ENCODE measurements at regions not wholly inside any gene's neighbourhood (a gene's known extent, or its start where the extent isn't known, plus 50 kb on each side); places are given as distances from the start of the nearest gene placed in this dataset.

DNA sequence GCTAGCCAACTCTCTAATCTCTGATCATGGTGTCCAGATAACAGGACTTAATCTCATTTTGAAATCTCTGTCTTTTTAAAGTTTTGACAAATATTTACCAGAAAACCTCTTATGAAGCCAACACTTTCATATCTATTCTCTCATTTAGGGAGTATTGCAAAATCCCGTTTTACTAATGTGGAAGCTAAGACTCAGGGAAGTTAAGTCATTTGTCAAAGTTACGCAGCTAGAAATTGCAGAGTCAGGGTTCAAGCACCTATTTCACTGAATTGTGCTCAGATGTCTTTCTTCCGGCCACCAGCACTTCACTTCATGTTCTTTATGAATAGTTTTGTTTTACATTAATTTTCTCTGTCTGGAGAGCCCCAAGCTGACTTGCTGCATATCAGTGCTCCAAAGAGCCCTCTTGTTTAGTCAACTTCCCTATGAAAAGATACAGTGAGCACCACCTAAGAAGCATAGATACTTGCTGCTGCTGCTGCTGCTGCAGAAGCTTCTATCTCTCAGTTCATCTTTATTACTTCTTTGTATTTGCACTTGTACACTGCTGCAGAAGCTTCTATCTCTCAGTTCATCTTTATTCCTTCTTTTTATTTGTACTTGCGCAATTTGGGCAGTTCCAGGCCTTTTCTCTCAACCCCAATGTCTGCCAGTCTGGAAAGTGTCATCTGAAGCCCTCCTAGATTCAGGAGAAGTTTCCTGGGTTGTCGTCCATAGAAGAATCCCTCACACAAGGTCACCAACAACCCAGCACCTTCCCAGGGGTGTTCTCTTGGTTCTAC lies 329.7 kb downstream of the MAFB start:
- in situ Hi-C loops (cut with HindIII; ENCODE audit: low pct_ligation_motif_present, low sequenced_read_pairs): no loop called here
- Histone ChIP-seq H3K27me3 (replicated peaks) (no peaks in the 10 kb centered on the region), H3K4me3 (ENCODE audit: low read depth, low read length) (no peak overlapping the region), H3K27ac (no peak overlapping the region), H3K36me3 (replicated peaks) (no peaks in the 10 kb centered on the region)
- no peak for DNase-seq
- TF ChIP-seq, protein P1, sequence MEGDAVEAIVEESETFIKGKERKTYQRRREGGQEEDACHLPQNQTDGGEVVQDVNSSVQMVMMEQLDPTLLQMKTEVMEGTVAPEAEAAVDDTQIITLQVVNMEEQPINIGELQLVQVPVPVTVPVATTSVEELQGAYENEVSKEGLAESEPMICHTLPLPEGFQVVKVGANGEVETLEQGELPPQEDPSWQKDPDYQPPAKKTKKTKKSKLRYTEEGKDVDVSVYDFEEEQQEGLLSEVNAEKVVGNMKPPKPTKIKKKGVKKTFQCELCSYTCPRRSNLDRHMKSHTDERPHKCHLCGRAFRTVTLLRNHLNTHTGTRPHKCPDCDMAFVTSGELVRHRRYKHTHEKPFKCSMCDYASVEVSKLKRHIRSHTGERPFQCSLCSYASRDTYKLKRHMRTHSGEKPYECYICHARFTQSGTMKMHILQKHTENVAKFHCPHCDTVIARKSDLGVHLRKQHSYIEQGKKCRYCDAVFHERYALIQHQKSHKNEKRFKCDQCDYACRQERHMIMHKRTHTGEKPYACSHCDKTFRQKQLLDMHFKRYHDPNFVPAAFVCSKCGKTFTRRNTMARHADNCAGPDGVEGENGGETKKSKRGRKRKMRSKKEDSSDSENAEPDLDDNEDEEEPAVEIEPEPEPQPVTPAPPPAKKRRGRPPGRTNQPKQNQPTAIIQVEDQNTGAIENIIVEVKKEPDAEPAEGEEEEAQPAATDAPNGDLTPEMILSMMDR (IDR thresholded peaks at IDR 0.05; ENCODE audit: low read depth, low read length, missing control alignments): no peak

DNA sequence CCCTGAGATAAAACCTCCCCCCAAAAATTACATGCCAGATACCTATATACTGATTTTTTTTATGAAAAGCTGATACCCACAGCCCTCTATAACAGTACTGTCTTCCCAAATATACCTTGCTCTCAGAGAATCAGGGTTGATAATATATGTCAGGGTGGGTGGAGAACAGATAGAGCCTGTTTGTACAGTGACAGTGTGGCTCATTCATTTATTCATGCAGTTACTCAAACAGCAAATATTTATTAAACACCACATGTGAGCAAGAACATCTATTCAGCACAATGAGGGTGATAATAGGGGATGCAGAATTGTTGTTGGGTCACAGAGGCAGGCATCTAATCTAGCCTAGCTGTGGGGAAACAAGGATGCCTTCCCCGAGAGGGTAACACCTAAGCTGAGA lies 334.2 kb downstream of the MAFB start:
- no peak overlapping the region for H3K4me3 ChIP-seq (ENCODE audit: low read depth, low read length)
- in situ Hi-C loops (cut with HindIII; ENCODE audit: low pct_ligation_motif_present, low sequenced_read_pairs): no loop called here
- DNase-seq: no peak
- no peaks in the 10 kb centered on the region for H3K36me3 ChIP-seq (replicated peaks)
- TF ChIP-seq, protein P1 (IDR thresholded peaks at IDR 0.05; ENCODE audit: low read depth, low read length, missing control alignments): no peak
- H3K27me3 ChIP-seq (replicated peaks): no peaks in the 10 kb centered on the region
- no peak overlapping the region for H3K27ac ChIP-seq

DNA sequence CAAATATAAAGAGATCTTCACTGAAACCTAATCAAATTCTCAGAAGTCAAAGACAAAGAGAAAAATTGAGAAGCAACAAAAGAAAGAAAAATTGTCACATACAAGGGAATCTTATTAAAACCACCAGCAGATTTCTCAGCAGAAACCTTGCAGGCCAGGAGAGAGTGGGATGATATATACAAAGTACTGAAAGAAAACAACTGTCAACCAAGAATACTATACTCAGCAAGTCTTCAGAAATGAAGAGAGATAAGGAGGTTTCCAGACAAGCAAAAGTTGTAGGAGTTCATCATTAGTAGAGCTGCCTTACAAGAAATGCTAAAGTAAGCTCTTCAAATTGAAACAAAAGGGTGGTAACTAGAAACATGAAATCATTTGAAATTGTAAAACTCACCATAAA lies 345.6 kb downstream of the MAFB start:
- no peak overlapping the region for H3K27ac ChIP-seq

DNA sequence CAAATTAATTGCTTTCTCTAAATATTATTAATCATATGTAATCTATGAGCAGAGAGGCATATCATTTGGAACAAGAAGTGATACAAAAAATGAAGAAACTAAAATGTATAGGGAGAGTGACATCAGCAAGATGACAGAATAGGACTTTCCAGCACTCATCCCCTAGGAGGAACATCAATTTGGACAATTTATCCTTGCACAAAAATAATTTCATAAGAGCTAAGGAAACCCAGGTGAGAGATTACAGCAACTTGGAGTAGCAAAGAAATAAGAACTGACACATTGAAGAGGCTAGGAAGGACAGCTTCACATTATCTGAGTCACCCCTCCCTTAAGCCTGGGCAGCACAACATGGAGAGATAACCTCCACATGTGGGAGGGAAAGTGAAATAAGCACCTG lies 347.5 kb downstream of the MAFB start:
- Histone ChIP-seq H3K27me3 (replicated peaks) (no peaks in the 10 kb centered on the region), H3K27ac (no peak overlapping the region), H3K36me3 (replicated peaks) (no peaks in the 10 kb centered on the region), H3K4me3 (ENCODE audit: low read depth, low read length) (no peak overlapping the region)
- no peak for DNase-seq
- in situ Hi-C loops (cut with HindIII; ENCODE audit: low pct_ligation_motif_present, low sequenced_read_pairs): no loop called here
- TF ChIP-seq, protein P1 (IDR thresholded peaks at IDR 0.05; ENCODE audit: low read depth, low read length, missing control alignments): no peak

More for the DNA sequence above, 345.6 kb downstream of the MAFB start:
- H3K4me3 ChIP-seq (ENCODE audit: low read depth, low read length): no peak overlapping the region
- TF ChIP-seq, protein P1 (IDR thresholded peaks at IDR 0.05; ENCODE audit: low read depth, low read length, missing control alignments): no peak
- no peaks in the 10 kb centered on the region for H3K36me3 ChIP-seq (replicated peaks)
- in situ Hi-C loops (cut with HindIII; ENCODE audit: low pct_ligation_motif_present, low sequenced_read_pairs): no loop called here
- no peaks in the 10 kb centered on the region for H3K27me3 ChIP-seq (replicated peaks)
- no peak for DNase-seq

DNA sequence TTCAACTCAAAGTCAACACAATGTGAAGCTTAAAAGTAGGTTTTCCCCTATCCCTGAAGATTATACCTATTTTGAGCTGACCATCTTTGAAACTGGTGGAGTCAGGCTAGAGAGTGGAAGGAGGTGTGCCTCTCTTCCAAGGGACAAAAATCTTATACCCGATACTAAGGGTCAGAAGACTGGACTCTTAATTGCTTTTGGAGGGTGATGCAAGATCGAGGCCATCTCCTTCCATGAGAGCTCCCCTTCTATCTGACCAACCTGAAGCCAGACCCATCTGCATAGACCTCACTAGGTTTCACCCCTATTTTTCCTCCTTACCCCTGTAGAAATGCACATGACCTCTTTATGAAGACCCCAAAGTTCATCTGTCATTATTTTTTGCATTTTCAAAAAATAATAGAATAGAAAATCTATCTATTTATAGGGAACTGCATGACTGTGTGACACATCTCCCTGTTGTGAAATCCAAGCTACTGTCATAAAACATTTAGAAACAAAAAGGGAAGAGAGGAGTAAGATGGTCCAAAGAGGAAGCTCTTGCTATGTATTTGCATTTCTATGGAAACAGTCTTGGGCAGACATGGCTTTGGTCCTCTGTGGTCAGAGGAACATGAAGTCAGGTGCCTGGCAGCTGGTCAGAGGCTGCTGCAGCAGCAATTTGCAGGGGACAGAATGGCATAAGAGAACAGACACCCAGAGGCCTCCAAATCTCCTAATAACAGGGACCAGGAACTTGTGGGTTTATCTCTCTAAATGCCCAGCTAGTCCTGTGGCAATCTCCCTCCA lies 349.2 kb downstream of the MAFB start:
- in situ Hi-C loops (cut with HindIII; ENCODE audit: low pct_ligation_motif_present, low sequenced_read_pairs): no loop called here
- no peak overlapping the region for H3K4me3 ChIP-seq (ENCODE audit: low read depth, low read length)
- H3K36me3 ChIP-seq (replicated peaks): no peaks in the 10 kb centered on the region
- H3K27ac ChIP-seq: no peak overlapping the region
- TF ChIP-seq, protein P1 (IDR thresholded peaks at IDR 0.05; ENCODE audit: low read depth, low read length, missing control alignments): no peak
- no peak for DNase-seq
- H3K27me3 ChIP-seq (replicated peaks): no peaks in the 10 kb centered on the region
